RWPE2 (cell line): ENCODE measurements at regions not wholly inside any gene's neighbourhood (a gene's known extent, or its start where the extent isn't known, plus 50 kb on each side); places are given as distances from the start of the nearest gene placed in this dataset.
A peak's percentile ranks its signal among the peaks of the same experiment; 100 is the strongest.

Experiments
- ATAC-seq: fragments of 200-7000 bp; cut with Tn5 transposase; 3 replicates; pipeline ENCODE4 v1.9.1; 2021; ENCODE audit warnings: low read depth
- DNase-seq: peaks from one replicate; pipeline ENCODE4 v3.0.0-alpha.2; 2020; ENCODE audit warnings: low spot score
- H3K27ac ChIP-seq: fragments of 450-650 bp; 2 replicates; pipeline ENCODE4 v1.5.1; 2017; ENCODE audit warnings: mild to moderate bottlenecking; ENCODE audit not compliant: poor library complexity, severe bottlenecking
- H3K27me3 ChIP-seq: fragments of 250-450 bp; sonication (Bioruptor Pico); 2 replicates; pipeline ENCODE4 v1.5.1; 2021; ENCODE audit warnings: mild to moderate bottlenecking, moderate library complexity; ENCODE audit not compliant: insufficient read depth, poor library complexity, severe bottlenecking
- H3K36me3 ChIP-seq: fragments of 250-450 bp; sonication (Bioruptor Pico); 2 replicates; pipeline ENCODE4 v1.5.1; 2020; ENCODE audit warnings: low read depth, mild to moderate bottlenecking, moderate library complexity
- H3K4me1 ChIP-seq: fragments of 250-450 bp; sonication (Bioruptor Pico); 2 replicates; pipeline ENCODE4 v1.5.1; 2021; ENCODE audit warnings: mild to moderate bottlenecking, moderate library complexity; ENCODE audit not compliant: insufficient read depth, poor library complexity, severe bottlenecking
- H3K4me3 ChIP-seq: fragments of 250-450 bp; sonication (Bioruptor Pico); 2 replicates; pipeline ENCODE4 v1.5.1; 2021; ENCODE audit warnings: mild to moderate bottlenecking, moderate library complexity; ENCODE audit not compliant: severe bottlenecking
- H3K9me3 ChIP-seq: fragments of 250-450 bp; sonication (Bioruptor Pico); 2 replicates; pipeline ENCODE4 v1.5.1; 2021; ENCODE audit warnings: mild to moderate bottlenecking, moderate library complexity; ENCODE audit not compliant: severe bottlenecking
- CTCF ChIP-seq: fragments of 450-650 bp; IDR thresholded peaks from one replicate; pipeline ENCODE4 v1.5.1; 2017; ENCODE audit warnings: mild to moderate bottlenecking, moderate library complexity; ENCODE audit not compliant: poor library complexity, severe bottlenecking

- no peaks in the 10 kb centered on the region for H3K36me3 ChIP-seq
- no peak overlapping the region for H3K4me3 ChIP-seq
- no peak for TF ChIP-seq CTCF
- H3K27me3 ChIP-seq: no peaks in the 10 kb centered on the region
- H3K27ac ChIP-seq: no peak overlapping the region
- H3K9me3 ChIP-seq: no peaks in the 10 kb centered on the region
- no peak for ATAC-seq
- no peak for DNase-seq
- H3K4me1 ChIP-seq: peaks cover 3% of the 10 kb centered on the region
These were observed 86.8 kb upstream of the RGS4 start for GRCh38 chr1:162982364-162982763.

DNA sequence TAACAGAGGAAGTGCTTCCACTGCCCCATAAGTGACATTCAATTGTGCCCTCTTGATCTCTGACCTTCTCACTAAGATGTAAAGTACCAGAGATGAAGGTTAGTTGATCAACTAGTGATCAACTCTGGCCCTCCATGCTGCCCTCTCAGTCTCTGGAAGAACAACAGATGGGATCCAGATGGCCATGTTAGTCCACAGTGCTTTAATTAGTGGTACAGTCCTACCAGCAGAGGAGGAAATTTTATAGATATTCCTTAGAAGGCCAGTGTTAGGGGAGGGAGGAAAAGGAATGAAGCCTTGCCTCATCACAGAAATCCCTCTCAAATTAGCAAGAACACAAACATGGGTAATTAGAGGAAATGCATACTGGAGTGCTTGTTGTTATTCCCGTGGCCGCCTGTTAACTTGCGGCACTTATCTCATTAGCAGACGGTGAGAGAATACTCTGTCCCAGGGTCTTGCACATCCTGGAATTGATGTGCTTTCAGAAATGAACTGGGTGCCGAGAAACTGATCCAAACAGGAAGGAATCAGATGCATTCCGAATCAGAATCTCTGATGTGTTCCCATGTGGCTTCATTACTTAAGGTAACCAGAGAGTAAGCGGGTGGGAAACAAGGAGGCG, 91.1 kb upstream of the RGS4 start:
- DNase-seq (no peak), ATAC-seq (no peak)
- Histone ChIP-seq H3K27ac (no peak overlapping the region), H3K36me3 (no peaks in the 10 kb centered on the region), H3K4me1 (peaks cover 7% of the 10 kb centered on the region), H3K27me3 (no peaks in the 10 kb centered on the region), H3K9me3 (no peaks in the 10 kb centered on the region), H3K4me3 (no peak overlapping the region)
- no peak for TF ChIP-seq CTCF

DNA sequence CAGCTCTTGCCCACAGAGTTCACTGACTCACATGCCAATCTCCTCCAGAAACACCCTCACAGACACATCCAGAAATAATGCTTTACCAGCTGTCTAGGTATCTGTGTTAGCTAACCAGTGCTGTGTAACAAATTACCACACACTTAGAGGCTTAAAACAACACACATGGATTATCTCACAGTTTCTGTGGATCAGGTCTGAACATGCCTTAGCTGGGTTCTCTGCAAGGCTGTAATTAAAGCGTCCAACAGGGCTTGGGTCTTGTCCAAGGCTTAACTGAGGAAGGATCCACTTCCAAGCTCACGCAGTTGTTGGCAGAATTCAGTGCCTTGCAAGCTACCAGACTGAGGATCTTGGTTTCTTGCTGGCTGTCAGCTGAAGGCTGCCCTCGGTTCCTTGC, 92.5 kb upstream of the RGS4 start:
- H3K27me3 ChIP-seq: no peaks in the 10 kb centered on the region
- no peak for DNase-seq
- no peak overlapping the region for H3K27ac ChIP-seq
- peaks cover 7% of the 10 kb centered on the region for H3K4me1 ChIP-seq
- ATAC-seq: peak; percentile 17; the same call in 2 of the 3 replicates
- H3K36me3 ChIP-seq: no peaks in the 10 kb centered on the region
- no peak overlapping the region for H3K4me3 ChIP-seq
- no peak for TF ChIP-seq CTCF
- H3K9me3 ChIP-seq: no peaks in the 10 kb centered on the region

- Histone ChIP-seq H3K4me3 (no peak overlapping the region), H3K4me1 (peaks cover 7% of the 10 kb centered on the region), H3K27me3 (no peaks in the 10 kb centered on the region), H3K36me3 (no peaks in the 10 kb centered on the region), H3K9me3 (no peaks in the 10 kb centered on the region), H3K27ac (no peak overlapping the region)
- TF ChIP-seq CTCF: no peak
- no peak for ATAC-seq
- no peak for DNase-seq
These were observed 94.4 kb upstream of the RGS4 start for GRCh38 chr1:162974810-162975209.

- H3K4me1 ChIP-seq: peaks cover 7% of the 10 kb centered on the region
- ATAC-seq (peak; percentile 67), DNase-seq (no peak)
- no peak for TF ChIP-seq CTCF
- H3K27ac ChIP-seq: peak overlapping the region; percentile 26
- H3K9me3 ChIP-seq: no peaks in the 10 kb centered on the region
- no peaks in the 10 kb centered on the region for H3K36me3 ChIP-seq
- no peak overlapping the region for H3K4me3 ChIP-seq
- H3K27me3 ChIP-seq: no peaks in the 10 kb centered on the region
These were observed 95.8 kb upstream of the RGS4 start for GRCh38 chr1:162973381-162973795.
